NCI-H748 (cell line): ENCODE measurements at regions not wholly inside any gene's neighbourhood (a gene's known extent, or its start where the extent isn't known, plus 50 kb on each side); places are given as distances from the start of the nearest gene placed in this dataset.
A peak's percentile ranks its signal among the peaks of the same experiment; 100 is the strongest.
"Not testable (repeated sequence)": the region's sequence is repeated elsewhere in the genome, so short reads cannot be mapped to it uniquely, and the experiment has no call there.

Source experiments
- DNase-seq: peaks from one replicate; lab custom pipeline; 2025; ENCODE audit not compliant: unreplicated experiment; lab: John Stamatoyannopoulos, UW

GRCh38 chr7:65150105-65150504, 143.6 kb upstream of the ERV3-1 start:
- DNase-seq, result not testable (repeated sequence)

DNA sequence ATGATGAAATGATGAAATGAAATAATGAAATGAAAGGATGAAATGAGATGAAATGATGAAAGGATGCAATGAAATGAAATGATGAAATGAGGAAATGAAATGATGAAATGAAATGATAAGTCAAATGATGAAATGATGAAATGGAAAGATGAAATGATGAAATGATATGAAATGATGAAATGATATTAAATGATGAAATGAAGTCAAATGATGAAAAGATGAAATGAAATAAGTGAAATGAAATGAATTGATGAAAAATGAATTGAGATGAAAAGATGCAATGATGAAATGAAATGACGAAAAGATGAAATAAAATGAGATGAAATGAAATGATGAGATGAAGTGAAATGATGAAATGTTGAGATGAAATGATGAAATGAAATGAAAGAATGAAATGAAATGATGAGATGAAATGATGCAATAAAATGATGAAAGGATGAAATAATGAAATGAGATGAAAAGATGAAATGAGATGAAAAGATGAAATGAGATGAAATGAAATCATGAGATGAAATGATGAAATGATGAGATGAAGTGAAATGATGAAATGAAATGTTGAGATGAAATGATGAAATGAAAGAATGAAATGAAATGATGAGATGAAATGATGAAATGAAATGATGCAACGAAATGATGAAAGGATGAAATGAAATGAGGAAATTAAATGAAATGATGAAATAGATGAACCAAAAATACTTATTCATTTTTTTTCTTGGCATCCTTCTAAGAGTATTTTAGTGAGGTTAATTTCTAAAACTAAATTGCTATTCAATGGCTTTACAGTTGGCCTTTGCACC, 139.8 kb upstream of the ERV3-1 start:
- not testable (repeated sequence) for DNase-seq

DNA sequence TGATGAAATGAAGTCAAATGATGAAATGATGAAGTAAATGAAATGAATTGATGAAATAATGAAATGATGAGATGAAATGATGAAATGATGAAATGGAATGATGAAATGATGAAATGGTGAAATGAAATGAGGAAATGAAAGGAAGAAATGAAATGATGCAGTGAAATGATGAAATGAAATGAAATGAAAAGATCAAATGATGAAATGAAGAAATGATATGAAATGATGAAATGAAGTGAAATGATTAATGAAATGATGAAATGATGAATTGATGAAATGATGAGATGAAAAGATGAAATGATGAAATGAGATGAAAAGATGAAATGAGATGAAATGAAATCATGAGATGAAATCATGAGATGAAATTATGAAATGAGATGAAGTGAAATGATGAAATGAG, 139.2 kb upstream of the ERV3-1 start:
- not testable (repeated sequence) for DNase-seq

GRCh38 chr7:65145008-65145407, 138.5 kb upstream of the ERV3-1 start:
- not testable (repeated sequence) for DNase-seq

- DNase-seq, result not testable (repeated sequence)
Observed at GRCh38 chr7:65144557-65144956, 138.1 kb upstream of the ERV3-1 start.

GRCh38 chr7:65144119-65144518, 137.6 kb upstream of the ERV3-1 start:
- not testable (repeated sequence) for DNase-seq

- DNase-seq, result not testable (repeated sequence)
Observed at GRCh38 chr7:65141894-65142293, 135.4 kb upstream of the ERV3-1 start.

- not testable (repeated sequence) for DNase-seq
Observed at GRCh38 chr7:65141405-65141778, 134.9 kb upstream of the ERV3-1 start.

DNA sequence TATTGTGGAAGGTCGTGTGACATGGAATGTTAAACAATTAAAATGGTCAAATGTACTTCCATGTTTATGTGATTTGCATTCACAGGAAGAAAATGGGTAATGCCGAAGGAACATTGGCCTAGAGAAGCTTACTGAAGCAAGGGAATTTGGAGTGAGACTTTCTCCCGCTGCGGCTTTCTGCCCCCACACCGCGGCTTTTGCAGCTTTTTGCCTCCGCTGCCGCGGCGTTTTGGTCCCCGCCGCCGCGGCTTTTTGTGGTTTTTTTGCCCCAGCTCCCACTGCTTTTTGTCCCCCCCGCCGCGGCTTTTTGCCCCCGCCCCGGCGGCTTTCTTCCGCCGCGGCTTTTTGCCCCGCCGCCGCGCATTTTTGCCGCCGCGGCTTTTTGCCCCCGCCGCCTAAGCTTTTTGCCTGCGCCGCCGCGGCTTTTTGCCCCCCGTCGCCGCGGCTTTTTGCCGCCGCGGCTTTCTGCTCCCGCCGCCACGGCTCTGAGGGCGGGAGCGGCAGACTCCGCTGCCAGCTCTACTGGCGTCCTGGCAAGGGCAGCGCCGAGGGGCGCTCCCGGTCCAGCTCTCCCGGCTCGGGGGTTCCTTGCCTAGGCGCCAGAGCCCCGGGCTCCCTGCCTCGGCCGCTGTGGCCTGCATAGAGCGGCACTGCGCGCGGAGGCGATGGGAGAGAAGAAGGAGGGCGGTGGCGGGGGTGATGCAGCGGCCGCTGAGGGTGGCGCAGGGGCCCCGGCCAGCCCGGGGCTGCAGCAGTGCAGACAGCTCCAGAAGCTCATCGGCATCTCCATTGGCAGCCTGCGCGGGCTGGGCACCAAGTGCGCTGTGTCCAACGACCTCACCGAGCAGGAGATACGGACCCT, 134.3 kb upstream of the ERV3-1 start:
- DNase-seq, result peak; percentile 1

DNA sequence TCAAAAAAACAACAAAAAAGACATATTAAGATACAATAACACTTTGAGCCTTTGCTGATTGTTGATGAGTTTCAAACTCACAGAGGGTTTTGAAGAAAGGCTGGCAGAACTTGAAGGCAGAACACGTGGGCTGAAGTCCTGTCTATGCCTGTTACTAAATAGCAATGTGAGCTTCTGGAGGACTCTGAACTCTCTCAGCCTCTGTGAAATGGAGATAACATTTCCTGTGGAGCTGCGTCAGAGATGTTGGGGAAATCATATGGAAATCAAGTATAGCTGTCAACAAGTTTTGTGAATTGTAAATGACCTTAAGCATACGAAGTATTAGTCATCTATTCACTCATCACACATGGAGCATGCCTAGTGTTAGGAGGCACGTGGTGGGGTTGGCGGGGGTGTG, 130.4 kb upstream of the ERV3-1 start:
- not testable (repeated sequence) for DNase-seq

GRCh38 chr7:65133087-65133486, 126.6 kb upstream of the ERV3-1 start:
- not testable (repeated sequence) for DNase-seq

DNA sequence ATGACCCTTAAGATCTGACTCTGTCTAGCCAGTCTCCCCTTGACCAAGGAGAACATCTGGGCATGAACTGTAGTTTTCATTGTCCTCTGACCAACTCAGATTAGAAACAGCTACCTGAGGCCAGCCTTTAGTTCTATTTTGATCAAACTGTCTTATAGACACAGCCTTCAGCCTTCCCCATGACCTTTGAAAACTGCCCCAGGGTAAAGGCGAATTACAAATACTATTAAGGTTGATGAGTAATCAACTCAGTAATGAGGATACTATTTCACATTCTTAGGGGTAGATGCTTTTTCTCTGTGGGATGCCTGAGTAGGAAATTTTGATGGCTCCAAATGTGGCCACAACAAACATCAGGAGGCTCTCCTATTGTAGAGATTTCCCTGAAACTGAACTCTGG, 125.8 kb upstream of the ERV3-1 start:
- not testable (repeated sequence) for DNase-seq

- not testable (repeated sequence) for DNase-seq
Observed at GRCh38 chr7:65127364-65127763, 120.9 kb upstream of the ERV3-1 start.

- DNase-seq, result not testable (repeated sequence)
Observed at GRCh38 chr7:65124600-65124999, 118.1 kb upstream of the ERV3-1 start.

- DNase-seq, result not testable (repeated sequence)
Observed at GRCh38 chr7:65105650-65106203, 99.2 kb upstream of the ERV3-1 start.

- not testable (repeated sequence) for DNase-seq
Observed at GRCh38 chr7:65100499-65100898, 94.0 kb upstream of the ERV3-1 start.

GRCh38 chr7:65081669-65082055, 75.2 kb upstream of the ERV3-1 start:
- not testable (repeated sequence) for DNase-seq

DNA sequence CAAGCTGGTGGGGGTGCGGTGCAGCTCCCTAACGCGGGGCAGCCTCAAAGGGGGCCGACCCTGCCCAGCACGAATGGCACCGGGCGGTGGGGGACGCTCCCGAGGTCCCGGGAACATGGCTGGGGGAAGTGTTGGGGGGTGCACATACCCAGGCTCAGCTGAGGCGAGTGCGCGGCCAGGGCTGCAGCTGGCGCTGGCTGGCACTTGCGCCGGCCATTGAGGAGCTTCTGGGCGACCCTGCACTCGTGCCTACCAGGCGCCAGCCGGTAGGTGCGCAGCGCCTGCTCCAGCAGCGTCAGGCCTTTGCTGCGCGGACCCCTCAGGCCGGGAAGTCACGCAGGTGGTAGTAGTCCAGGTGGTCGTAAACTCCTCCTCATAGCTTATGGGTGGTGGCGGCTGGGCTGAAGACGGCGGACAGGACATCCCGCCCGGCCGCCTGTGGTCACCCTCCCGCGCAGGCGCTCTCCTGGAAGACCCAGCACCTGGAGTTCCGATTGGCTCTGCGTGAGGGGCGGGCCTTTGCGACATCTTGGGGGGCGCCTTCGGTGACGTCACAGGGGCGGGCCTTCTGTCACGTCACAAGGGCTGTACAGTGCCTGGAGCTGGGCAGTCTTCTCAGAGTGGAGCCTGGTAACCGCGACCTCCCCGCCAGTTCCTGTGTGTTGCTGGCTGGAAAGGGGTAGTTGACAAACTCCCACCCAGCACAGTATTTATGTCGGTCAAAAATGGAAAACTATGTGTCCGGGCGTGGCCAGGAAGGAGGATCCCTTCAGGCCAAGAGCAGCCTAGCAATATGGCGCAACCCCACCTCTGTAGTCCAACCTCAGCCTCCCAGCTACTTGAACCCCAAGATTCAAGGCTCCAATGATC, 74.5 kb upstream of the ERV3-1 start:
- DNase-seq, result peak; percentile 87

DNA sequence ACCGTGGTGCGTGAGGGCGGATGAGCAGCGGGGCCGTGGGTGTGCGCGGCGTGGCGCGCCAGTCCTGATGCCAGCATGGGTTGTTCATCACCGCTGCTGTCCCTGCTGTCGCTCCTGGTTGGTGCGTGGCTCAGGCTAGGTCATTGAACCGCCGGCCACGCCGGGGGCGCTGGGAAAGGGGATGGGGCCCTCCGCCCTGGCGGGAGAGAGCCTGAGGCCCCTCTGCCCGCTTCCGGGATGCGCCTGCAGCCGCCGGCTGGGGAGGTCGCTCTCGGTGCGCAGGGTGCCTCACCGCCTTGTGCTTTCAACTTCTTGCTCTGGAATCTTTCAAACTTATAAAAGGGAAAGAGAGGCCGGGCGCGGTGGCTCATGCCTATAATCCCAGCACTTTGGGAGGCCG, 68.5 kb upstream of the ERV3-1 start:
- DNase-seq, result not testable (repeated sequence)

GRCh38 chr7:65073160-65073559, 66.7 kb upstream of the ERV3-1 start:
- DNase-seq, result not testable (repeated sequence)
